ENCODE measurements at regions not wholly inside any gene's neighbourhood (a gene's known extent, or its start where the extent isn't known, plus 50 kb on each side); places are given as distances from the start of the nearest gene placed in this dataset.

DNA sequence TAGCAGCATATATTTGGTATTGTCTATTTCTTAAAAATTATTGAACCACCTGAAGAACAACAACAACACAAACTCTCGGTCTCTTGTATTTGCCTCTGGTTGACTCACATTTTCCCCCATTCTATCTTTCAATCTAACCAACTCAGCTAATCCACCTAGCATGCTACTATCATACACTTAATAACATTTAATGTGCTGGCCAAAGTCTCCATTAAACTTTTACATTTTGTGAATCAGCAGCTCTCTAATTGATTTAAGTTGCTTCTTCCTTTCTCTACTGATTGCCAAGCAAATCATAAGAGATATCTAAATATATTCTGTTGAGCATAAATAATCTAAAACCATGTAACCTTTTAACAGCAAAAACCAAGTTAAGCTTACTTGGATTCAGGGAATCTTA is 631.7 kb downstream of the IGSF11 start:
- TF ChIP-seq, protein P1, sequence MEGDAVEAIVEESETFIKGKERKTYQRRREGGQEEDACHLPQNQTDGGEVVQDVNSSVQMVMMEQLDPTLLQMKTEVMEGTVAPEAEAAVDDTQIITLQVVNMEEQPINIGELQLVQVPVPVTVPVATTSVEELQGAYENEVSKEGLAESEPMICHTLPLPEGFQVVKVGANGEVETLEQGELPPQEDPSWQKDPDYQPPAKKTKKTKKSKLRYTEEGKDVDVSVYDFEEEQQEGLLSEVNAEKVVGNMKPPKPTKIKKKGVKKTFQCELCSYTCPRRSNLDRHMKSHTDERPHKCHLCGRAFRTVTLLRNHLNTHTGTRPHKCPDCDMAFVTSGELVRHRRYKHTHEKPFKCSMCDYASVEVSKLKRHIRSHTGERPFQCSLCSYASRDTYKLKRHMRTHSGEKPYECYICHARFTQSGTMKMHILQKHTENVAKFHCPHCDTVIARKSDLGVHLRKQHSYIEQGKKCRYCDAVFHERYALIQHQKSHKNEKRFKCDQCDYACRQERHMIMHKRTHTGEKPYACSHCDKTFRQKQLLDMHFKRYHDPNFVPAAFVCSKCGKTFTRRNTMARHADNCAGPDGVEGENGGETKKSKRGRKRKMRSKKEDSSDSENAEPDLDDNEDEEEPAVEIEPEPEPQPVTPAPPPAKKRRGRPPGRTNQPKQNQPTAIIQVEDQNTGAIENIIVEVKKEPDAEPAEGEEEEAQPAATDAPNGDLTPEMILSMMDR (IDR thresholded peaks at IDR 0.05; ENCODE audit: unreplicated experiment) = no peak
- Mint-ChIP-seq H3K9me3 (ENCODE audit: low read depth, unreplicated experiment) (no peaks in the 10 kb centered on the region), H3K4me1 (ENCODE audit: low read depth, unreplicated experiment) (no peaks in the 10 kb centered on the region), H3K27me3 (ENCODE audit: unreplicated experiment) (no peaks in the 10 kb centered on the region), H3K36me3 (ENCODE audit: insufficient read depth, unreplicated experiment) (no peaks in the 10 kb centered on the region), H3K4me3 (ENCODE audit: low read depth, unreplicated experiment) (no peak overlapping the region), H3K27ac (ENCODE audit: unreplicated experiment) (no peak overlapping the region)
- DNase-seq = no peak
- intact Hi-C loops (cut with micrococcal nuclease; ENCODE audit: unreplicated experiment) = no loop called here
- BruUV-seq (replicated peaks) = no TSS peak
- CTCF ChIA-PET = no interaction called here

DNA sequence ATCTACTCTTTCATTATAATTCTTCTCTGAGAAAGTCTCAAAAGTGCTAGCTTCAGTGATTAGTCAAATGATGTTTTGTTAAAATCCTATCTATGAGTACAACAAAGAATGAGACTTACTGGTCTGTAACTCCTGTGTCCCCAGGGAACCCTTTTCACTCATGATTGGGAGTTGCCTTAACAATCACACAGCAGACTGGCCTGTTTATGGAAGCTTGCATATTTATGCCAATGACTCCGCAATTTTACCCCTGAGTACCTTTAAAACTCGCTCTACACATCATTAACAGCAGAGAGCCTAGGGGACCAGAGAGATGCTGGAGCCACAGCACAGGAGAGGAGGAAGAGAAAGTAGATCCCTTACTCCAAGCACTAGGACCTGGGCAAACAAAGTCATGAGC is 628.1 kb downstream of the IGSF11 start:
- CTCF ChIA-PET = no interaction called here
- no peak for DNase-seq

DNA sequence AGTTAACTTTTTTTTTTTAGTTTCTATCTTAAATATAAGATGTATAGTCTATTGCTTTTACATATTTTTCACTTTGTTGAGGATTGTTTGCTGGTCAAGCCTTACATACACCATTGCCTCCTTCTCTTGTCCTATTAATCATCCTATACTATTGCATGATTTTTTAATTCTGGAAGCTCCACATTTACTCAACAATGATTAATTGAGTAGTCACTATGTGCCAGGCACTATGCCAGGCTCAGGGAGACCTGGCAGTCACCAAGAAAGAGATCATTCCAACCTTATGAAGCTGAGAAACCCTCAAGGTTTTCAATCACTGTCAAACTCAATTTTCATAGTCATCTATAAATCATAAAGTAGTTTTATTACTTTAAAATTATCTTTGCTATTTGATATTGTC is 626.2 kb downstream of the IGSF11 start:
- Mint-ChIP-seq H3K4me3 (ENCODE audit: low read depth, unreplicated experiment) (no peak overlapping the region), H3K36me3 (ENCODE audit: insufficient read depth, unreplicated experiment) (no peaks in the 10 kb centered on the region), H3K27me3 (ENCODE audit: unreplicated experiment) (no peaks in the 10 kb centered on the region), H3K9me3 (ENCODE audit: low read depth, unreplicated experiment) (no peaks in the 10 kb centered on the region), H3K27ac (ENCODE audit: unreplicated experiment) (no peak overlapping the region), H3K4me1 (ENCODE audit: low read depth, unreplicated experiment) (no peaks in the 10 kb centered on the region)
- BruUV-seq (replicated peaks) = no TSS peak
- intact Hi-C loops (cut with micrococcal nuclease; ENCODE audit: unreplicated experiment) = no loop called here
- TF ChIP-seq, protein P1 (IDR thresholded peaks at IDR 0.05; ENCODE audit: unreplicated experiment) = no peak
- CTCF ChIA-PET = no interaction called here
- DNase-seq = no peak

More for the DNA sequence above, 628.1 kb downstream of the IGSF11 start:
- Mint-ChIP-seq H3K36me3 (ENCODE audit: insufficient read depth, unreplicated experiment) (no peaks in the 10 kb centered on the region), H3K4me3 (ENCODE audit: low read depth, unreplicated experiment) (no peak overlapping the region), H3K27me3 (ENCODE audit: unreplicated experiment) (no peaks in the 10 kb centered on the region), H3K9me3 (ENCODE audit: low read depth, unreplicated experiment) (no peaks in the 10 kb centered on the region), H3K4me1 (ENCODE audit: low read depth, unreplicated experiment) (no peaks in the 10 kb centered on the region), H3K27ac (ENCODE audit: unreplicated experiment) (no peak overlapping the region)
- intact Hi-C loops (cut with micrococcal nuclease; ENCODE audit: unreplicated experiment) = no loop called here
- TF ChIP-seq, protein P1 (IDR thresholded peaks at IDR 0.05; ENCODE audit: unreplicated experiment) = no peak
- BruUV-seq (replicated peaks) = no TSS peak

DNA sequence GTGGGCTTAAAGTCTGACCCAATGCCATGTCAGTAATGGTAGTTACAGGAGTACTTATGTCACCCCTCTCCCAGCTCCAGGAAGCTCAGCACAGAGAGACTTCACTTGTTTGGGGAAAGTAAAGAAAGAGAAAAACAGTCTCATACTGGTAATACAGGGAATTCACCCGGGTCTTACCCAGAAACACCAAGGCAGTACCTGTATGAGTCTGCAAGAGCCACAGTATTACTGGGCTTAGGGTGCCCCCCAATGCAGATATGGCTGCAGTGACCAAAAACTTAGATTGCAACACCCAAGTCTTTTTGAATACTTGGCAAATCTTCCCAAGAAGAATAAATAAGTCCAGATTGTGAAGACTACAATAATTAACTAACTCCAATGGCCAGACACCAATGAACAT is 622.1 kb downstream of the IGSF11 start:
- intact Hi-C loops (cut with micrococcal nuclease; ENCODE audit: unreplicated experiment) = no loop called here
- CTCF ChIA-PET = no interaction called here

More for the DNA sequence above, 622.1 kb downstream of the IGSF11 start:
- DNase-seq = no peak
- H3K9me3 Mint-ChIP-seq (ENCODE audit: low read depth, unreplicated experiment) = peaks cover 9% of the 10 kb centered on the region
- H3K27ac Mint-ChIP-seq (ENCODE audit: unreplicated experiment) = no peak overlapping the region
- no TSS peak for BruUV-seq (replicated peaks)
- TF ChIP-seq, protein P1 (IDR thresholded peaks at IDR 0.05; ENCODE audit: unreplicated experiment) = no peak
- H3K4me3 Mint-ChIP-seq (ENCODE audit: low read depth, unreplicated experiment) = no peak overlapping the region
- no peaks in the 10 kb centered on the region for H3K4me1 Mint-ChIP-seq (ENCODE audit: low read depth, unreplicated experiment)
- no peaks in the 10 kb centered on the region for H3K27me3 Mint-ChIP-seq (ENCODE audit: unreplicated experiment)
- no peaks in the 10 kb centered on the region for H3K36me3 Mint-ChIP-seq (ENCODE audit: insufficient read depth, unreplicated experiment)
